Stomach (tissue), 8 donors: ENCODE measurements at regions not wholly inside any gene's neighbourhood (a gene's known extent, or its start where the extent isn't known, plus 50 kb on each side); places are given as distances from the start of the nearest gene placed in this dataset.

ENCODE experiments used
- DNase-seq, 2 donors: peaks; one replicate each; pipeline versions ENCODE4 v3.0.0 to v3.0.0-alpha.2; 2013 to 2019
- H3K27ac ChIP-seq, 5 donors: fragments of 200-600 bp in 4 of 5; sonication (generic) in 4 of 5; one replicate each; pipeline ENCODE4 v1.5.1; 2013 to 2019; ENCODE audit warnings: mild to moderate bottlenecking in 1 of 5, moderate library complexity in 1 of 5
- H3K27me3 ChIP-seq, 3 donors: fragments of 200-600 bp; sonication (generic); one replicate each; pipeline ENCODE4 v1.5.1; 2017 to 2019; ENCODE audit warnings: mixed run types in 1 of 3
- H3K36me3 ChIP-seq, 4 donors: fragments of 200-600 bp; sonication (generic); 1 replicate in 3 of 4; 2 replicates in 1 of 4; pipeline ENCODE4 v1.5.1; 2016 to 2019
- H3K4me1 ChIP-seq, 4 donors: fragments of 200-600 bp; sonication (generic); one replicate each; pipeline ENCODE4 v1.5.1; 2016 to 2019
- H3K4me3 ChIP-seq, 4 donors: fragments of 200-600 bp; sonication (generic) in 3 of 4; one replicate each; pipeline ENCODE4 v1.5.1; 2016 to 2019; ENCODE audit warnings: mild to moderate bottlenecking in 1 of 4
- H3K9me3 ChIP-seq, 4 donors: fragments of 200-600 bp; sonication (generic); one replicate each; pipeline ENCODE4 v1.5.1; 2016 to 2019
- CTCF ChIP-seq, 7 experiments: fragments of 450-650 bp in 4 of 7; fragments of 200-600 bp in 3 of 7; sonication (generic) in 3 of 7; IDR thresholded peaks; one replicate each; pipeline ENCODE4 v1.5.1; 2016 to 2019; ENCODE audit warnings: antibody characterized with exemption in 7 of 7, control low read depth in 2 of 7, mild to moderate bottlenecking in 1 of 7
- EP300 ChIP-seq: sonication (generic); formaldehyde crosslinking; IDR thresholded peaks from one replicate; pipeline ENCODE4 v1.6.1; 2017; ENCODE audit warnings: antibody characterized with exemption
- POLR2A ChIP-seq, 4 donors: fragments of 450-650 bp; IDR thresholded peaks; one replicate each; pipeline ENCODE4 v1.6.1; 2016; ENCODE audit warnings: antibody characterized with exemption in 4 of 4, control low read depth in 2 of 4, mild to moderate bottlenecking in 1 of 4, moderate library complexity in 1 of 4
- POLR2AphosphoS5 ChIP-seq, 3 donors: sonication (generic); formaldehyde crosslinking; IDR thresholded peaks; one replicate each; pipeline ENCODE4 v1.6.1; 2016; ENCODE audit warnings: antibody characterized with exemption in 3 of 3
- WGBS, 5 donors: extraction: QIAGEN DNeasy Blood & Tissue Kit in 3 of 5; methylation state at CpG; one replicate each; pipeline versions ENCODE4 v1.1.5 to v1.1.7; 2013 to 2018; 5-methylcytosine and 5-hydroxymethylcytosine counted together
- intact Hi-C: fragments of 100-400 bp; cut with DNase I; formaldehyde crosslinking; loops from one replicate; pipeline ENCODE4 v1.15.1; 2023; ENCODE audit warnings: low total_unique reads
- donor health status: healthy with polysubstance abuse.
- donor health status: Bipolar disorder and iron deficiency.
- donor health status: healthy.

GRCh38 chr7:20280475-20281351, 50.0 kb upstream of the ITGB8 start:
- Histone ChIP-seq H3K9me3 (no peaks in the 10 kb centered on the region), H3K4me3 (no peak overlapping the region), H3K36me3 (no peaks in the 10 kb centered on the region), H3K27me3 (no peaks in the 10 kb centered on the region), H3K27ac (no peak overlapping the region), H3K4me1 (no peaks in the 10 kb centered on the region)
- intact Hi-C loops = no loop called here
- DNase-seq = peak in 1 of 2 donors; percentile 23
- TF ChIP-seq POLR2AphosphoS5 (IDR thresholded peaks at IDR 0.05) = no peak
- no peak for TF ChIP-seq EP300
- no peak for TF ChIP-seq POLR2A (IDR thresholded peaks at IDR 0.05)
- TF ChIP-seq CTCF (IDR thresholded peaks at IDR 0.05) = no peak
- WGBS, 5 donors = 60 to 76% (median 73%) methylated on average over 8 of the region's 8 CpGs
